ENCODE measurements at regions not wholly inside any gene's neighbourhood (a gene's known extent, or its start where the extent isn't known, plus 50 kb on each side); places are given as distances from the start of the nearest gene placed in this dataset.
"Not testable (repeated sequence)": the region's sequence is repeated elsewhere in the genome, so short reads cannot be mapped to it uniquely, and the experiment has no call there.

- DNase-seq = no peak
Observed at GRCh38 chr3:11898611-11899325, 52.1 kb upstream of the TAMM41 start.

- DNase-seq = not testable (repeated sequence)
Observed at GRCh38 chr3:11899389-11899788, 52.7 kb upstream of the TAMM41 start.

- DNase-seq = no peak
Observed at GRCh38 chr3:11899826-11900225, 53.1 kb upstream of the TAMM41 start.

GRCh38 chr3:11900824-11901223 lies 54.1 kb upstream of the TAMM41 start:
- no peak for DNase-seq

GRCh38 chr3:11901286-11901875 lies 54.7 kb upstream of the TAMM41 start:
- DNase-seq = no peak

- no peak for DNase-seq
Observed at GRCh38 chr3:11903047-11903446, 56.4 kb upstream of the TAMM41 start.

GRCh38 chr3:11903447-11903846 lies 56.8 kb upstream of the TAMM41 start:
- no peak for DNase-seq

GRCh38 chr3:11904157-11904556 lies 57.5 kb upstream of the TAMM41 start:
- DNase-seq = no peak

- DNase-seq = no peak
Observed at GRCh38 chr3:11906407-11906806, 59.7 kb upstream of the TAMM41 start.

- no peak for DNase-seq
Observed at GRCh38 chr3:11907667-11908660, 61.3 kb upstream of the TAMM41 start.

GRCh38 chr3:11908981-11909698 lies 62.5 kb upstream of the TAMM41 start:
- DNase-seq = no peak

GRCh38 chr3:11909726-11910125 lies 63.0 kb upstream of the TAMM41 start:
- DNase-seq = no peak

- DNase-seq = not testable (repeated sequence)
Observed at GRCh38 chr3:11910216-11910930, 63.7 kb upstream of the TAMM41 start.

GRCh38 chr3:11910971-11911531 lies 64.4 kb upstream of the TAMM41 start:
- no peak for DNase-seq

GRCh38 chr3:11911887-11912286 lies 65.2 kb upstream of the TAMM41 start:
- DNase-seq = not testable (repeated sequence)

GRCh38 chr3:11913316-11913715 lies 66.6 kb upstream of the TAMM41 start:
- DNase-seq = no peak

GRCh38 chr3:11914041-11914440 lies 67.4 kb upstream of the TAMM41 start:
- no peak for DNase-seq

GRCh38 chr3:11914651-11915050 lies 68.0 kb upstream of the TAMM41 start:
- DNase-seq = no peak

GRCh38 chr3:11915621-11916424 lies 69.1 kb upstream of the TAMM41 start:
- DNase-seq = no peak

GRCh38 chr3:11916425-11916762 lies 69.7 kb upstream of the TAMM41 start:
- not testable (repeated sequence) for DNase-seq

- no peak for DNase-seq
Observed at GRCh38 chr3:11917051-11917450, 70.4 kb upstream of the TAMM41 start.
